CD4-positive, alpha-beta T cell (primary cell): ENCODE measurements at regions not wholly inside any gene's neighbourhood (a gene's known extent, or its start where the extent isn't known, plus 50 kb on each side); places are given as distances from the start of the nearest gene placed in this dataset.

Experiments
- ATAC-seq: fragments of 200-7000 bp; cut with Tn5 transposase; one replicate; pipeline ENCODE4 v1.10.0; 2022; ENCODE audit warnings: mild to moderate bottlenecking; ENCODE audit not compliant: poor library complexity
- CTCF ChIA-PET: fragments of 350-600 bp; sonication (Branson Sonifier 250); formaldehyde crosslinking; loops from one replicate; lab custom pipeline; 2021; ENCODE audit warnings: antibody characterized with exemption, inconsistent platforms; lab: Charles Lee
- POLR2A ChIA-PET: fragments of 350-600 bp; sonication (Branson Sonifier 250); formaldehyde crosslinking; loops from one replicate; lab custom pipeline; 2021; ENCODE audit warnings: antibody characterized with exemption, inconsistent platforms; lab: Charles Lee
- DNase-seq, 14 experiments: peaks; one replicate each; pipeline ENCODE4 v3.0.0-alpha.2; 2013 to 2020; ENCODE audit warnings: mixed read lengths in 2 of 14
- H3K27ac ChIP-seq, 2 donors: one replicate each; pipeline versions ENCODE4 v1.5.1 to v1.7.0; 2013; ENCODE audit warnings: low read length in 2 of 2, low read depth in 1 of 2, mild to moderate bottlenecking in 1 of 2
- H3K27me3 ChIP-seq, 2 experiments: 1 replicate in 1 of 2; 2 replicates in 1 of 2; pipeline versions ENCODE4 v1.6.1 to v1.7.0; 2013; ENCODE audit warnings: low read length in 2 of 2, control low read depth in 1 of 2, mild to moderate bottlenecking in 1 of 2, moderate library complexity in 1 of 2; ENCODE audit not compliant: insufficient read depth in 2 of 2, control insufficient read depth in 1 of 2
- H3K36me3 ChIP-seq: one replicate; pipeline ENCODE4 v1.6.1; 2013; ENCODE audit warnings: low read length, control low read depth; ENCODE audit not compliant: insufficient read depth
- H3K4me1 ChIP-seq: one replicate; pipeline ENCODE4 v1.6.1; 2013; ENCODE audit warnings: low read length, control low read depth; ENCODE audit not compliant: insufficient read depth
- H3K4me3 ChIP-seq: one replicate; pipeline ENCODE4 v1.5.1; 2013; ENCODE audit warnings: mild to moderate bottlenecking, low read length, moderate library complexity
- H3K9me3 ChIP-seq, 2 experiments: 1 replicate in 1 of 2; 2 replicates in 1 of 2; pipeline versions ENCODE4 v1.6.1 to v1.7.0; 2013; ENCODE audit warnings: low read length in 2 of 2, mild to moderate bottlenecking in 2 of 2, control low read depth in 1 of 2, moderate library complexity in 1 of 2; ENCODE audit not compliant: control insufficient read depth in 1 of 2, insufficient read depth in 1 of 2
- H3K27ac Mint-ChIP-seq: one replicate; pipeline ENCODE4 v1.8.0; 2020; ENCODE audit warnings: mixed read lengths
- H3K27me3 Mint-ChIP-seq: one replicate; pipeline ENCODE4 v1.8.0; 2021; ENCODE audit warnings: mixed read lengths
- H3K36me3 Mint-ChIP-seq: one replicate; pipeline ENCODE4 v1.8.0; 2021; ENCODE audit warnings: low read depth, mixed read lengths
- H3K4me1 Mint-ChIP-seq: one replicate; pipeline ENCODE4 v1.8.0; 2021; ENCODE audit warnings: low read depth, mixed read lengths
- H3K4me3 Mint-ChIP-seq: one replicate; pipeline ENCODE4 v1.8.0; 2020; ENCODE audit warnings: mild to moderate bottlenecking, mixed read lengths
- H3K9me3 Mint-ChIP-seq: one replicate; pipeline ENCODE4 v1.8.0; 2020; ENCODE audit warnings: mixed read lengths
- intact Hi-C, 2 experiments: fragments of 100-400 bp; cut with DNase I in 1 of 2; cut with micrococcal nuclease in 1 of 2; formaldehyde crosslinking; loops; one replicate each; pipeline versions ENCODE4 v1.15.1 to v1.9.0; 2023 to 2025; cut with DNase I, micrococcal nuclease
- TF ChIP-seq, protein P1 (sequence below): fragments of 200-600 bp; IDR thresholded peaks from one replicate; pipeline ENCODE4 v1.8.0; 2022; ENCODE audit warnings: antibody characterized with exemption, mild to moderate bottlenecking

DNA sequence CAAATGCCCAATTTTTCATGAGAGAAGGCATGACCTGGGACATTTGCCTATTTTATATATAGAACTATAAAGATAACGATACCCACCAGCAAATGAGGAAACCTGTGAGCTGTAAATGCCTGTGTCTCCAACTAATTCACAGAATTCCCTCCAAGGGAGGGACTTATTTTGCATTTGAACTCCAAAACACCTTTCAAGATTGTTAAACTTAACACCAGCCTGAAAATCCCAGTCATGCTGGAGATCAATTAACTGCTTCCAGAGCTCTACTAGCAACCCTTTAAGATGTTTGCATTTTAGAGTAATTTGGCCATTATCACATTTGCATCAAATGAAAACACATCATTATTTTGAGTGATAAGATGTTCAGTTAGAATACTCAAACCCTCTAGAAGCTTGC is 68.1 kb upstream of the KLHL14 start:
- intact Hi-C loops: no loop called here
- peaks cover 2% of the 10 kb centered on the region for H3K9me3 Mint-ChIP-seq
- Histone ChIP-seq H3K27me3 (no peaks in the 10 kb centered on the region), H3K27ac (no peak overlapping the region), H3K4me1 (no peaks in the 10 kb centered on the region), H3K4me3 (no peak overlapping the region), H3K36me3 (no peaks in the 10 kb centered on the region), H3K9me3 (peaks cover 0 to 3% of the 10 kb centered on the region in 2 experiments)
- H3K27me3 Mint-ChIP-seq: no peaks in the 10 kb centered on the region
- TF ChIP-seq, protein P1, sequence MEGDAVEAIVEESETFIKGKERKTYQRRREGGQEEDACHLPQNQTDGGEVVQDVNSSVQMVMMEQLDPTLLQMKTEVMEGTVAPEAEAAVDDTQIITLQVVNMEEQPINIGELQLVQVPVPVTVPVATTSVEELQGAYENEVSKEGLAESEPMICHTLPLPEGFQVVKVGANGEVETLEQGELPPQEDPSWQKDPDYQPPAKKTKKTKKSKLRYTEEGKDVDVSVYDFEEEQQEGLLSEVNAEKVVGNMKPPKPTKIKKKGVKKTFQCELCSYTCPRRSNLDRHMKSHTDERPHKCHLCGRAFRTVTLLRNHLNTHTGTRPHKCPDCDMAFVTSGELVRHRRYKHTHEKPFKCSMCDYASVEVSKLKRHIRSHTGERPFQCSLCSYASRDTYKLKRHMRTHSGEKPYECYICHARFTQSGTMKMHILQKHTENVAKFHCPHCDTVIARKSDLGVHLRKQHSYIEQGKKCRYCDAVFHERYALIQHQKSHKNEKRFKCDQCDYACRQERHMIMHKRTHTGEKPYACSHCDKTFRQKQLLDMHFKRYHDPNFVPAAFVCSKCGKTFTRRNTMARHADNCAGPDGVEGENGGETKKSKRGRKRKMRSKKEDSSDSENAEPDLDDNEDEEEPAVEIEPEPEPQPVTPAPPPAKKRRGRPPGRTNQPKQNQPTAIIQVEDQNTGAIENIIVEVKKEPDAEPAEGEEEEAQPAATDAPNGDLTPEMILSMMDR: no peak
- ChIA-PET CTCF (interaction anchor here (0.7 kb wide), 1 partner anchor 14 kb away, joined by 3 read pairs; no protein-coding TSS in a partner anchor), POLR2A (no interaction called here)
- H3K36me3 Mint-ChIP-seq: no peaks in the 10 kb centered on the region
- H3K4me3 Mint-ChIP-seq: no peak overlapping the region
- no peak overlapping the region for H3K27ac Mint-ChIP-seq
- ATAC-seq: no peak
- no peaks in the 10 kb centered on the region for H3K4me1 Mint-ChIP-seq
- DNase-seq: no peak

DNA sequence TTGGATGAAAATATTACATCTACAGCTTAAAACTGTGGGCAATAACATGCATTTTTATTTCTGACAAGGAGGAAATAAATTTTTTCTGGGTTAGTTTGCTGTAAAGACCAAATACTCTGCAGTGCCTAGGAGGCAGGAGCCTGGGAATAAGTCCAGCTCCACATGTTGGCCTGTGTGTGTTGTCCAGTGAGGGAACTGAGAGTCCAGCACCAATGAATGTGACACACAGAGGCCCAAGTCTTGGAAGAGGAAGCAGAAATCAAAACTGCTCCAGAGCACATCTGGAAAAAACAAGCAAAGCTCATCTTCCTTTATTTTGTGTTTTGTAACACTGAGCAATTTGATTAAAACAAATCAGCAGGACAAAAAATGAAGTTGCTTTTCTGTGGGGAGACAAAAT is 63.1 kb upstream of the KLHL14 start:
- intact Hi-C loops: no loop called here
- TF ChIP-seq, protein P1: no peak
- H3K36me3 Mint-ChIP-seq: no peaks in the 10 kb centered on the region
- H3K4me1 Mint-ChIP-seq: no peaks in the 10 kb centered on the region
- Histone ChIP-seq H3K4me1 (no peaks in the 10 kb centered on the region), H3K4me3 (no peak overlapping the region), H3K27ac (no peak overlapping the region), H3K9me3 (no peaks in the 10 kb centered on the region), H3K36me3 (no peaks in the 10 kb centered on the region), H3K27me3 (no peaks in the 10 kb centered on the region)
- ChIA-PET CTCF (no interaction called here), POLR2A (no interaction called here)
- no peak overlapping the region for H3K27ac Mint-ChIP-seq
- ATAC-seq (no peak), DNase-seq (no peak)
- no peak overlapping the region for H3K4me3 Mint-ChIP-seq
- no peaks in the 10 kb centered on the region for H3K27me3 Mint-ChIP-seq
- peaks cover 2% of the 10 kb centered on the region for H3K9me3 Mint-ChIP-seq

DNA sequence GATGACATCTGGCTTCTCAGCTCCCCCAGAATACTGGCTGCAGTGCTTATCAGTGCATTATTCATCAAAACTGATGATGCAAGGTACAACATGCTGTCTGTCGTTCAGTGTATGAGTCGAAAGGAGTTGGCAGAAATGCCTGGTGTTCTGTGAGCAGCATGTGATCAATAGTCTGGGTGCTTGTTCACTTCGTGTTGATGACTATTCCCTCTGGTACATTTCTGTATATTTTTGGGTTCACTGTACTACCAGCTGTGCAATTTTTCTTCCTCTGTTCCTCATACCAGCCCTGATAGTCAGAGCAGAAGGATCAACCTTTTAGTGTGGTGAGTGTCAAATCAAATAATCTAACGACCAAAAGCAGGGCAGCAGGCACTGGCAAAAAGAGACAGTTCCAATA is 59.0 kb upstream of the KLHL14 start:
- CTCF ChIA-PET: no interaction called here
- DNase-seq: no peak
- POLR2A ChIA-PET: no interaction called here
- Histone ChIP-seq H3K9me3 (no peaks in the 10 kb centered on the region), H3K27me3 (no peaks in the 10 kb centered on the region), H3K27ac (no peak overlapping the region), H3K4me3 (no peak overlapping the region), H3K36me3 (no peaks in the 10 kb centered on the region), H3K4me1 (no peaks in the 10 kb centered on the region)
- TF ChIP-seq, protein P1: no peak
- ATAC-seq: no peak
- Mint-ChIP-seq H3K27ac (no peak overlapping the region), H3K36me3 (no peaks in the 10 kb centered on the region), H3K4me1 (no peaks in the 10 kb centered on the region), H3K9me3 (no peaks in the 10 kb centered on the region), H3K4me3 (no peak overlapping the region), H3K27me3 (no peaks in the 10 kb centered on the region)
- intact Hi-C loops: no loop called here
